ENCODE measurements at regions not wholly inside any gene's neighbourhood (a gene's known extent, or its start where the extent isn't known, plus 50 kb on each side); places are given as distances from the start of the nearest gene placed in this dataset.
"Not testable (repeated sequence)": the region's sequence is repeated elsewhere in the genome, so short reads cannot be mapped to it uniquely, and the experiment has no call there.

DNA sequence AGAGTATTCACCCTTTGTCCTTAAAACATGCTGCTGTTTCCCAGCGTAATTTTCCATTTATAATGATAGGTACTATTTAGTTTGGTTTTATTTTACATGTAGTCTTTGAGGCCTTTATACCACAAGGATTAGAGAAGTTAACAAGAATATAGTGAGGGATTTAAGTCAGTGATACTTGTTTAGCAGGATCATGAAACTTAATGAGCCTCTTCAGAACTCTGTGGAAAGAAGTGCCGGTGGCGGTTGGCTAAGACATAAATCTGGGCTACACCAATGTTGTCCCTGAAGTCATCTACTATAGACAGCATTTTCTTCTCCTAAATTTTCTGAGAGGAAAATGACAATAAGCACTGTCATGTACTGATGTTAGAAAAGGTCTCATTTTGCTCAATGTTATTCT is 1226.0 kb upstream of the SEL1L start:
- no peak for DNase-seq

DNA sequence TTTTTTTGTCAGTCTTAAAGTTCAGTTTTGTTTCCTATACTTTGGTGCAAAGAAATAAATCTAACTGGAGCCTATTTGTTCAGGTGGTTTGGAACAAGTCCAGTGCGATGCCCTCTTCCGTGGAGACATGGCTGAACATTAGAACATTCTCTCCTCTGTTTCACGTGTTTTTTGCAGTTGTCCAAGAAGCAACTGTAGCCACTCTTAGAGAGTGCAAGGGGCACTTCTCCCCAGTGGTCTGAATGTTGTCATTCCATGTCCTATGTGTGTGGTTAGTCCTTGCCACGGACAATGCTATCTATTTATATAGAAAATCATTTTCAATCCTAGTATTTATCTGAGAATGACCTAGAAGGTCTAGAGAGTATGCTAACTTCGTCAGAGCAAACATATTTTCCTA is 1232.5 kb upstream of the SEL1L start:
- DNase-seq = no peak

DNA sequence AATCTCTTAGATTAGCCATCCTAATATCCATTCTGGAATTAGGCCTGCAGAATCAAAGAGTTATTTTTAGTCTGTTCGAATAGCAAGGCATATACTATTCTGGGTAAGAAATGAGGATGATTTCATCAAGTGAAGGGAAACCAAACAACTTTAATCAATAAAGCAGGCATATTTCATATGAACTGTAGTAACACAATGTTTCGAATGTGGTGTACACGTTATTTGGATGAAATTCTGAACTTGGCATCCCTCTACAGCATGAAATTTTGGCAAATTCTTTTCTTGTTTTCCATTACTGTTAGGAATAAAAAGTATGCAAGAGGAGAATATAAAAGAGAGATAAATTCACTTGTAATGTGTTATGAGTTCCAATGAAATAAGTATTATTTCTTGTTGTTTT is 1233.3 kb upstream of the SEL1L start:
- DNase-seq = no peak

DNA sequence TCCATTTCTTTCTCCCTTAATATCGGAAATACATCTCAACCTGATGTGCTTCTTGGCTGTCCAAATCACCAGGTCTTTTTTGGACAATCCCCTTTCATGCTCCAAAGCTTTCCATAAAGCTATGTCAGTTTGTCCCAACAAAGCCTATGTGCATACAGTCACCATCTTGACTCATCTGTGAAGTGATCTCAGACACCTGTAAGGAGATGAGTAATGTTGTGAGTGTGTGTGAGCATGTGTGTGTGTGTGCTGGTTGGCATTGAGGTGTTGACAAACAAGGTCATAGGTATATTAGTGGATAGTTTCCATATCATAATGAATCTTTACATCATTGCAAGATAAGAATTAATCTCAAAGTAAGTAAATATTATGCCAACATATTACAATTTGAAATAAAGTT is 1243.3 kb upstream of the SEL1L start:
- DNase-seq = no peak

DNA sequence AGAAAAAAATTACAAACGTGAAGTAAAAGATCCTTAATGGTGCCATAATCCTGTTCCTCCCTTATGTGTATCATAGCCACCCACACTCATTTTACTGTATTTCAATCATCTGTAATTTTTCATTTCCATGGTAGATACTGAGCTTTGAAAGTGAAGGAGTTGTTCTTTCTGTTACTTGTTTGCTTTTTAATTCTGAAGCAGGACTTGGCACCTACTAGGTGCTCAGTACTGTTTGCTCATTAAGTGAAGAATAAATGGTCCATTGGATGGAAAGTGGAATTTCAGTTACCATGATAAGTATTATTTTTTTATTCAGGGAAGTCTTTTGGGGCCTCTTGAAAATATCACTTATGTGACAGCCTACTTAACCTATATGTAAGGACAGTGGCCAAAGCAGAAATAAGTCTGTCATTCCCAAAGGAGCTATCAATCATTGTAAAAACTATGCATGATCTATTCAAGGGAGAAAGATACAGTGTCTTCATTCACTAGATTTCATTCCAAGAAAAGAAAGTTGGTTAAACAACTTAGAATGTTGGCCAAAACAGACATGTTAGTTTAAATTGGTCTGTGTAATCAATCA is 1244.4 kb upstream of the SEL1L start:
- DNase-seq = no peak

DNA sequence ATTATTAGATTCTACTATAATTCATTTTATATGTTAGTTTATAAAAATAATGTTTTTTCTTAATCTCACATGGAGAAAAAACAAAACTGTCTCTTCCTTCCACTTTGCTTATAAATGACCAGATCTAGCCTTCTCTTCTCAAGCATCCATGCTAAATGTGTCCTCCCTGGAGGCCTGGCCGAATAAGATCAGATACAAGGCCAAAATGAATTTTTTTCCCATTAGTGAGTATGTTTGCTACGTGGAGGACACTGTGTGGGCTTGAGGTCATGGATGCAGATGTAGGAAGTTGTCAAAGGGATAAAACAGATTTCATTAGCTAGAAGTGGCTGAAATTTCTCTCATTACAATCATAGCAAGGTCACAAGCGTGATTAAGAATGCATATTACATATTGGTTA is 1244.9 kb upstream of the SEL1L start:
- no peak for DNase-seq

DNA sequence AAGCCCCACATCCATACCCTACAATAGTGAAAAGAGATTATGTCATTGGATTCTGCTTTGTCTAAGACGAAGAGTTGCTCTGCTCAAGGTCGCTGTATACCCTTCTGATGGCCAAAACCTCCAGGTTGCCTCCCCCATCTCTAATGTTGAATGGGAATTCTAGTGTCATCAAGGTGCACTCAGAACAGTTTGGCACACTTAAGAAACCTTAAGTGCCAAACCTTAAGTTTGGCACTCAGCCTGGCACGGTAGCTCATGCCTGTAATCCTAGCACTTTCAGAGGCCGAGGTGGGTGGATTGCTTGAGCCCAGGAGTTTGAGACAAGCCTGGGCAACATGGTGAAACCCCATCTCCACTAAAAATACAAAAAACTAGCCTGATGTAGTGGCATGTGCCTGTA is 1245.6 kb upstream of the SEL1L start:
- DNase-seq = no peak

DNA sequence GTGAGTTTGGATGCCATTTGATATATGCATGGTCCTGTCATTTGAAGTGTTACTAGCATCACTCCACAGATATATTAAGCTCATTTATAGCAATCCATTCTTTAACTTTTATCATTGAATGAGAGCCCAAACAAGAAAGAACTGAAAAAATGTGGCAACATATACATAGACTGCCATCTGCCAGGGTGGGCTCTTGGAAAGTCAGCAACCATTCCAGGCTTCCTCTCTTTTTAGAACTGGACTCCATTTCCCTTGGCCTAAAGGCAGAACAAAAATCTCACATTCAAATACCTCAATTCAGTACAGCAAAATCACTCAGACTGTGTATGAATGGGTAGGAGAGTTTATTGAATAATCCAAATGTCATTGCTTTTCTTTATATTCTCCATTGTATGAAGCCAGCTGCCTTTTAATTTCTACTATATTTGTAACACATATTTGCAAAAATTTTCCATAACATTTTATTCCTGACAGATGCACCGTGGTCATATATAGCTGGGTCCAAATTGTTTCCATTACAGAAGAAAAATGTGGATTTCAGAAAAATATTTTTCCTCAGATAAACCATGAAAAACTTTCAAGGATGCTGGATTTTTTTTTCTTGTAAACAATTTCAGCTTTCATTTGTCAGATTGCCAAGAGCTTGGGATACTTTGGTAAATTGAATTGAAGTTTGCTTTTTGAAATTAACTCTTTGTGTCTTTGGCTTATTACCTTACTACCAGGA is 1252.3 kb upstream of the SEL1L start:
- DNase-seq = no peak

DNA sequence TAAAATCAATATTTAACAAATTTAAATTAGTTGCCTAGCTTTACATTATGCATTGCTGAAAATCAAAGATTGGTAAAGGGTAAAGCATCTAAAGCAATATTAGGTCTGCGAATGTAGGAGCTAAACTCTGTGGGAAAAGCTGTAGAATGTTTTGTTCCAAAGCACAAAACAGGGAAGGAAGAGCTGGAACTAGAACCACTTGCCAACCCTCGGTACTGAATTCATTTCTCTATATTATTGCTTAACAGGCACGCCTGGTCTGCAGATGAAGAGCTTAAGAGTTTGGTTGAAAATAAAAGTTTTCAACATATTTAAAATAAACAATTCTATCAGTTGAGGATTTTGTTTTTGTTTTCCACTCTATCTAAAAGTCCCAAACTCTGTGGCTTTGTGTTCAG is 1252.8 kb upstream of the SEL1L start:
- no peak for DNase-seq

DNA sequence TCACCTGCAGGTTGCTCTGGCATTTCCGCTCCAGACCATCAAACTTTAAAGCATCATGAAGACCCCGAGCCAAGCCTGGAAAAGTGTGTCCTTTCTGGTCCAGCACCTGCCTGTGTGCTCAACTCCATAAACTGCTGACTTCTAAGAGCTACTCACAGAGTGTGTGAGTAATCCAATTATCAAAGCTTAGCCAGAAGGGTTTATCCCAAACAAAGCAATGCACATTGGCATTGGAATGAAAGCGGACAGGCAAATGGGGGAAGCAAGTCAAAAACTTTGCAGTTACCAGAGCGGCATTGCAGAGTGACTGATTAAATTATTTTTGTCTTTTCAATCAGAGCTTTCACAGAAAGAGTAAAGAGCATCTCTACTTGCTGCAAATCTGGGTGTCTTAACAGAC is 1262.4 kb upstream of the SEL1L start:
- DNase-seq = no peak

DNA sequence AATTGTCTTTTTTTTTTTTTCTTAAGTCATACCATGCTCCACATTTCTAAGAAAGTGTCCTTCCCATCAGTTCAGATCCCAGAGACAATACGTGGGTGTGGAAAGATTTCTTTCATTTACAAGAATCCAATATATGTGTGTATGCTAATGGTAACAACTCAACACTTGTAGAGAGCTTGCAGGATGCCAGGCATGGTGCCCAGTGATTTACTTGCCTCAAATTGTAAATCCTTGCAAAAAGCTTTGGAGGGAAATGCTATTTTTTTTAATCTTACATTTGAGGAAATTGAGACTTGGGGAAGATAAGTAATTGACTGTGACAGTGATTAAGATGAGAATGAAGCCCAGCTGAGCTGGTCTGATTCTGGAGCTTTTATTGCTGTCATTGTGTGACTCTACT is 1264.6 kb upstream of the SEL1L start:
- no peak for DNase-seq

DNA sequence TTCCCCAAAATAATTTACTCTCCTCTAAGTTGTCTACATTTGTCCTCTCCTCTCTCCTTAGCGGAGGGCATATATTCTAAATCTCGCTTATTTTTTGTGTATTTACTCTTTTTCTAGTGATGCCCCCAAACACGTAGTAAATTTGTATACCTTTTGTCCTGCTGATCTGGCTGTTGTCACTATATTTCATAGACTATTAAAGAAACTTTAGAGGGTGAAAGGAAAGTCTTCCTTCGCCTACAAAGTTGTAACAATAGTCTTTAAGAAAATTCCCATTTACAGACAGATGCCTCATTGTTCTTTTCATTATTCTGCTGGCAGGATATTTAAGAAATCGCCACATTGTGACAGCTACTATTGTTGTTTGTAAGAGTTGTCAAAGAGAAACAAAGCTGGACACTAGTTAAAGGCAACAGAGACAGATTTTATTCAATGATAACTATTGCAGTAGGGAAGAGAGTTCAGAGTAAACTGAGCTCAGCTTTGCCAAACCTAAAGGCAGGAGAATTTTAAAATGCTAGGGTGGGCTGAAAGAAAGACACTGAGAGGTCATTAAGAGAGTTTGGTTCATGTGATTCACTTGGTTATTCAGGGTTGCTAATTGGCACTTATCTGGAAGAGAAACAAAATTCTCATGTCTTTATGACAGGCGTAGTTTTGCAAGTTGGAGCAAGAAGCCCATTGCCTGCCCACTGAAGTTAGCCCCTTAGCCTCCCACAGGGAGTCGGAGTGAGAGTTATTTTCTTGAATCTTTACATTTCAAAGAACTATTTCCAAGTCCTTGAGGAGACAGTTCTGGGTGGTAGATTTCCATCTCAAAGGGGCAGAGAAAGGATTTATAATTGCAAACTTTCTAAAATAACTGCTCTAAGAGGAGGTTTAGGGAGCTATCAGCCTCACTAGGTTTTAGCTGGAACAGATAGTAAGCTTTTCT is 1272.5 kb upstream of the SEL1L start:
- DNase-seq = no peak

DNA sequence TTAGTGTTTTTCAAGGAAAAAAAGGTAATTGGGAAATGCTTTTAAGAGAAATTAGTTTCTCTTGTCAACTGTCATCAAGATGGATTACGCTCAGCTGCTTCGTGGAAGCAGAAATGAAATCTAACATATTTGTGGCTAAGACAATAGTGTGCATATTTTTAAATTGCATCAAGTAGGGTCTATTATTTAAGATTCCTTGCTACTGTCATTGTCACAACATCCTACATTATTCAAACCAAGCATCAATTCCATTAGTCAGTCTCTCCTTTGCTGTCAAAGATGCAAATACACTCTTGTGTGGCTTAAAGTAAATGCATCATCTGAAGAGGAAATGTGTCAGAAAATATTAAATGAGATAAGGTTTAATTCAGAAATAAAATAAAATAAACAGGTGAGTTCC is 1277.6 kb upstream of the SEL1L start:
- no peak for DNase-seq

DNA sequence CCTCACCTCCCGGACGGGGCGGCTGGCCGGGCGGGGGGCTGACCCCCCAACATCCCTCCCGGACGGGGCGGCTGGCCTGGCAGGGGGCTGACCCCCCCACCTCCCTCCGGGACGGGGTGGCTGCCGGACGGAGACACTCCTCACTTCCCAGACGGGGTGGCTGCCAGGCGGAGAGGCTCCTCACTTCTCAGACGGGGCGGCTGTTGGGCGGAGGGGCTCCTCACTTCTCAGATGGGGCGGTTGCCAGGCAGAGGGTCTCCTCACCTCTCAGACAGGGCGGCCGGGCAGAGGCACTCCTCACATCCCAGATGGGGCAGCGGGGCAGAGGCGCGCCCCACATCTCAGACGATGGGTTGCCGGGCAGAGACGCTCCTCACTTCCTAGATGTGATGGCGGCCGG is 1280.7 kb upstream of the SEL1L start:
- not testable (repeated sequence) for DNase-seq

DNA sequence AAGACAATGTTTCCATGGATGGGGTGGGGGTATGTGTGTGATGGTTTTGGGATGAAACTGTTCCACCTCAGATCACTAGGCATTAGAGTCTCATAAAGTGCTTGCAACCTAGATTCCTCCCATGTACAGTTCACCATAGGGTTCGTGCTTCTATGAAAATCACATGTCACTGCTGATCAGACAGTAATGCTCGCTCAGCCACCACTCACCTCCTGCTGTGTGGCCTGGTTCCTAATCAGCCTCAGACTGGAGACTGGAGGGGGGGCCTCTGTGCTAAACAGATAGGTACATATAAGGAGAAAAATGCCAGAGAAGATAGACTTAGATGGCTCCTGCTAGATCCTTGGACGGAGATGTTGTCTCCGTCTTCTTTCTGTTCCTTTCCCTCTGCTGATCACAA is 1296.9 kb upstream of the SEL1L start:
- no peak for DNase-seq

DNA sequence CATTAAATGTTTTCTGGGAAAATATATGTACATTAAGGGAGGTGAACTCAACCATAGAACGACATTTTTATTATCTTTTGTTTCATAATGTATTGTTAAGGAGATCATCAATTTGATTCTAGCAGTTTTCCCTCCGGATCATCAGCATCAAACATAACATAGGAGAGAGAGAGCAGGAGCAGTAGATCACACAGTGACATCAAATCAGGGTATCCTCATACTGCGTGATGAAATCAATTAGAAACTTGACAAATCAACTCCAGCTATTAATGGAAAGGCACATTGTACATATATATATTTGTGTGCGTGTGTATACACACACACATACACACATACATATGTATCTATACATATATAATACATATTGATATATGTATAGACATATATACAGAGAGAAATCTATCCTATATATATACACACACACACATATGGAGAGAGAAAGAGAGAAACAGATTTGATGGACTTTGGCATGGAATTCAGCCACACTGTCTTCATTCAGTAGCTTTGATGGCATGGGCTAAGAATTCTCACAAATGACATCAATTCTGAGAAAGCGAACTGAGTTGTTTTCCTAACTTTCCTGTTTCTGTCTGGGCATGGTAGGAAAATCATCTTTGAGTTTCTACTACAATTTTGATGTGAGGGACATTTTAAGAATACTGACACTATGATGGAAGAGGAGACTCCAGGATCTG is 1302.8 kb upstream of the SEL1L start:
- no peak for DNase-seq

DNA sequence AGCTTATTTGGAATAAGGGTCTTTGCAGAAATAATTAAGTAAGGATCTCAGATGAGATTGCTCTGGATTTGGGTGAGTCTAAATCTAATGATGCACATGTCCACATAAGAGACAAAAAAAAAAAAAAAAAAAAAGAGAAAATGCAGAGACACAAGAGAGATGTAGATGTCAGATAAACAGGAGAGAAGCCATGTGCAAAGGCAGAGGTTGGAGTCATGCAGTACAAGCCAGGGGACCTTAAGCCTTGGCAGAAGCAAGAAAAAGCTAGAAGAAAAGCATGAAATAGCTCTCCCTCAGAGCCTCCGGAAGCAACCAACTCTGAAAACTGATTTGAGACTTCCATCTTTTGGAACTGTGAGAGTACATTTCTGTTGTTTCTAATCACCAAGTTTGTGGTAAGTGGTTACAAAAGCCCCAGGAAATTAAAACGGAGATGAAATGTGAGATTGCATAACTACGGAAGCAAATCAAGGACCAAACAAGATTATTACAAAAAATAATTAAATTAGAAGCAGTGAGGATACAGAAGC is 1304.0 kb upstream of the SEL1L start:
- no peak for DNase-seq

DNA sequence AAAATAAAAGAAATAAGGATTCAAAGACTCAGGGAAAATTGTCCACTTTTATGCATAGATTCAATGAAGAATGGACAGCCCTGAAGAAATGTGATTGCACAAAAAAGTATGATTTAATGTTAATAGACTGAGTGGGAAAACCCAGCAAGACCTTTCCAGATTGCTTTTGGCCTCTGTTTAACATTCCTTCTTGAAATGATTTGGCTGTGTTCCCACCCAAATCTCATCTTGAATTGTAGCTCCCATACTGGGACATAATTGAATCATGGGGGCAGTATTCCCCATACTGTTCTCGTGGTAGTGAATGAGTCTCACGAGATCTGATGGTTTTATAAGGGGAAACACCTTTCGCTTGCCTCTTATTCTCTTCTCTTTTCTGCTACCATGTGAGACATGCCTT is 1316.9 kb upstream of the SEL1L start:
- no peak for DNase-seq

DNA sequence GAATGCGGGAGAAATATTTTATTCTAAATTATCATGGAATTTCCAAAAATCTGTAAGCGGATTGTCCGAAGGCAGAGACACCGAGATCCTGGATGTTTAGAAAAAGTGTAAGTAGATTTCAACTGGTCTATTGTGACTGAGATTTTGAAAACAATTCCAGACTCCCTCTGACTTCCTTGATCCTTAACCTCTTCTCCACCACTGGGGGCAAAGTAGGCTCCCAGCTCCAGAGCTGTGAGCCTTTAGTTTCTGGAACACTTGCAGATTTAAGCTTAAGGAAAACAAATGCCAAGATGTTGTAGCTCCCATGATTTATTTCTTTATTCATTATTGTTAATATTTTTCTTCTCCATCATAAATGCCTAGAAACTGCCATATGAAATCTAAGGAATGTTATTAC is 1320.5 kb upstream of the SEL1L start:
- DNase-seq = no peak

DNA sequence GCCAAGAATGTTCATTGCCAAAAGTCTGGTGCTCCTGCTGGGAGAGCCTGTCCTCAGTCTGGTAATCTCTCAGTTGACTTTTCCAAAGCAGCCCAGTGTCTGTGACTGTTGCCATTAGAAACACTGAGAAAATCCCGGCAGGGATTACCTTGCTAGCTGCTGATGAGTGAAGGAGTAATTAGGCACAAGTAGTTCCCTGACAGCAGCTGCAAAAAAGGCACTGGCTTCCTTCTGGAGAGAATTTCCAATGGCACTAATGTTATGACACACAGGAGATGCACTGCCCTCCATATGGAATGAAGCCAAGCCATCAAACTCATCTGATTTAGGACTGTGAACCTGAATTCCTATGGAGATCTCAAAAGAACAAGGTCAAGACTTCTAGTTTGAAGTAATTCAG is 1321.2 kb upstream of the SEL1L start:
- DNase-seq = no peak

DNA sequence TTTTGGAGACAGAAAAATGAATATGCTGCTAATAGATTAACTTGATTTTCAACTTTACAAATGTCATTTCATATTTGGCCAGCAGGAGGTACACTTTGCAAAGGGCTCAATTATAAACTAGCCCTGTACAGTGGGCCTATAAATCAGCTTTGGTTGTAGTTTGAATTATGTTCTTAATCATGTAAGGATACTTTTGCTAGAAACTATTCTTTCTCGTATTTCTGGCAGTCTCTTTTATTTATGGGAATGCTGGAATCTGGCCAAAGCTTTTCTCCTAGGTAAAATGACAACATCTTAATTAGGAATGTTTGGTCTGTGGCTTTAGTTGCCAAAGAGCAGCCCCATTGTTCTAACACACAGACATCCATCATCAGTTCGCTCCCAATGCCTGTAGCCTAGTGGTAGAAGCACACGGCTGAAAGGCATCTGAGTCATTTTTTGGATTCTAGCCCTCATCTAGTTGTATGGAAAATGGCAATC is 1322.3 kb upstream of the SEL1L start:
- no peak for DNase-seq

DNA sequence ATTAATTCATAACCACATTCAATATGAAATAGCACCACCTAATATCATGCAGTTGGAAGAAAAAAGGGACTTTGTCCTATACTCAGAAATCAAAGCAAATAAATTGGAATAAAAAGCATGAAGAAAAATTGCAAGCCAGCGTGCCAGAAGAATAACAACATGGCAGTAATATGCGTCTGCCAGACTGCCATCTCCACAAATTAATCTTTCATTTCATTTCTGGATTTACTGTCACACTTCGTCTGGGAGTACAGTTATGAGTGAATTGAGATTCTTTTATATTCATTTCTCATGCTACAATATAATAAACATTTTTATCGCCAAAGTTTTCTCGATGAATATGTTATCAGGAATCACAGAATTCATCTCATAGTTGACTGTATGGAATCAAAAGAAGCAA is 1327.7 kb upstream of the SEL1L start:
- no peak for DNase-seq

DNA sequence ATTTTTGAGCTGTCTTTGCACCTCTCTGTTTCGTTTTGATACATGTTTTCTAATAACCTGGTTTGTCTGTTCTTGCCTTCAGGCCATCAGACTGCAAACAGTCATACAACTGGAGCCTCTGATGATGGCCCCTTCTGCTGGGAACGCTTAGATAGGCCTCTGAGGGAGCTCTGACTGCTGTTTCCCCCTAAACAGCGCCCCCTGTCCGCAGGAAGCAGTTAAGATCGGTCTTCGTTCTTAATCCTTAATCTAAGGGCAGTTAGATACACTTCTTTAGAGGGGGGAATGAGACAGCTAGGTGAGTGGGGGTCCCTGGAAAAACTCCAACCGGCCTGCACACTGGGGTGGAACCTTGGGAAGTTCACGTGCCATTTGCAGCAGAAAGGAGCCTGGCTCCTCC is 1338.8 kb upstream of the SEL1L start:
- no peak for DNase-seq
